ENCODE measurements at regions not wholly inside any gene's neighbourhood (a gene's known extent, or its start where the extent isn't known, plus 50 kb on each side); places are given as distances from the start of the nearest gene placed in this dataset.

- TF ChIP-seq CTCF (IDR thresholded peaks at IDR 0.05) (no peak), POLR2A (IDR thresholded peaks at IDR 0.05) (no peak), EP300 (IDR thresholded peaks at IDR 0.05) (no peak), POLR2AphosphoS5 (IDR thresholded peaks at IDR 0.05) (no peak)
These were observed 56.0 kb upstream of the CTXND1 start for GRCh38 chr15:80308002-80308401.

Measured in sigmoid colon (tissue), 4 donors.